NCI-H2029 treated with DMSO at 0.1 percent for 48 hours (cell line): ENCODE measurements at regions not wholly inside any gene's neighbourhood (a gene's known extent, or its start where the extent isn't known, plus 50 kb on each side); places are given as distances from the start of the nearest gene placed in this dataset.
"Not testable (repeated sequence)": the region's sequence is repeated elsewhere in the genome, so short reads cannot be mapped to it uniquely, and the experiment has no call there.

Experiments
- DNase-seq: peaks from one replicate; lab custom pipeline; 2025; lab: John Stamatoyannopoulos, UW

DNA sequence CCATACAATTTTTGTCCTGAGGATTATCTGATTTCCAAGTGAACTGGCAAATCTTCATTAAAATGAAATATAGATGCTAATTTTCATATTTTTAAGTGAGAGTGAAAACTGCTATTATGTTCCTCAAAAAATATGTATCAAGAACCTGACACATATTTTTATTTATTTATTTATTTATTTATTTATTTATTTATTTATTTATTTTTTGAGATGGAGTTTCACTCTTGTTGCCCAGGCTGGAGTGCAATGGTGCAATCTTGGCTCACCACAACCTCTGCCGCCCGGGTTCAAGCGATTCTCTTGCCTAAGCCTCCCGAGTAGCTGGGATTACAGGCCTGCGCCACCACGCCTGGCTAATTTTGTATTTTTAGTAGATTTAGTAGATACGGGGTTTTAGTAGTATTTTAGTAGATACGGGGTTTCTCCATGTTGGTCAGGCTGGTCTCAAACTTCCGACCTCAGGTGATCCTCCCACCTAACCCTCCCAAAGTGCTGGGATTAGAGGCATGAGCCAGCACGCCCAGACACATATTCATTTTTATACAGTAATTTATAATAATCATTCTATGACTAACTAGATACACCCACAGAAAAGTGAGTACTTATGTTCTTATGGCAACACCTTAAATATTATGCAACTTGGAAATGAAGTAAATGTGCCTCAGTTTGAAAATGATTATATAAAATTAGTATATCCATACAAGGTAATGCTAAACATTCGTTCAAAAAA lies 248.3 kb downstream of the CDH7 start:
- DNase-seq = not testable (repeated sequence)

GRCh38 chr18:65995206-65995605 lies 244.4 kb downstream of the CDH7 start:
- no peak for DNase-seq

- no peak for DNase-seq
These were observed 243.5 kb downstream of the CDH7 start for GRCh38 chr18:65994302-65994701.

GRCh38 chr18:65990944-65991708 lies 240.3 kb downstream of the CDH7 start:
- no peak for DNase-seq

DNA sequence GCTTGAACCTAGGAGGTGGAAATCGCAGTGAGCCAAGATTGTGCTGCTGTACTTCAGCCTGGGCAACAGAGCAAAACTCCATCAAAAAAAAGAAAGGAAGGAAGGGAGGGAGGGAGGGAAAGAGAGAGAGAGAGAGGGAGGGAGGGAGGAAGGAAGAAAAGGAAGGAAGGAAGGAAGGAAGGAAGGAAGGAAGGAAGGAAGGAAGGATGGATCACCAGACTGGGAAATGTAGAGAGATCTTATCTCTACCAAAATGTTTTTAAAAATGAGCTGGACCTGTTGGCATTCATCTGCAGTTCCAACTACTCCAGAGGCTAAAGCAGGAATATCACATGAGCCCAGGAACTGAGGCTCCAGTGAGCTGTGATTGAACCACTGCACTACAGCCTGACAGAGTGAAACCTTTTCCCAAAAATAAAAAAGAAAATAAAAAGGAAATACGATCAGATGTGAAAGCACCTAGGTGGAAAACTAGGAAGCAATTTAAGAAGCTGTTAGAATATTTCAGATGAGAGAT lies 239.4 kb downstream of the CDH7 start:
- DNase-seq = no peak

DNA sequence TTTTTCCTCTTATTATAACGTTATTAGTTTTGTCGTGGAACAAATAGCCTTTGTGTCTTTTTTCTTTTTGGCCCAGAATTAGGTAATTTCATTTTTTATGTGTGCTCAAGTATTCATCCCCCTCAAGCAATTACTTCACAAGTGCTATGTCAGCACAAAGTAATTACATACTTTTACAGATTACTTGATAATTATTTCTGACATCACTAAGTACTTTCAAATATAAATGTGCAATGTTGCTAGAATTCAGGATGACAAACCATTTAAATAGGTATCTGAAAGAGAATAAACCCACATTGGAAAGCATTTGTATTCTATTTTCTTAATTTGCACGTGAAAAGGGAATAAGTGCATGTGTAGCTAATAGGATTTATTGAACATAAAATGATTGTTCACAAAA lies 238.2 kb downstream of the CDH7 start:
- DNase-seq = no peak

- DNase-seq = no peak
These were observed 237.6 kb downstream of the CDH7 start for GRCh38 chr18:65988386-65988785.

GRCh38 chr18:65983750-65984149 lies 232.9 kb downstream of the CDH7 start:
- DNase-seq = no peak

DNA sequence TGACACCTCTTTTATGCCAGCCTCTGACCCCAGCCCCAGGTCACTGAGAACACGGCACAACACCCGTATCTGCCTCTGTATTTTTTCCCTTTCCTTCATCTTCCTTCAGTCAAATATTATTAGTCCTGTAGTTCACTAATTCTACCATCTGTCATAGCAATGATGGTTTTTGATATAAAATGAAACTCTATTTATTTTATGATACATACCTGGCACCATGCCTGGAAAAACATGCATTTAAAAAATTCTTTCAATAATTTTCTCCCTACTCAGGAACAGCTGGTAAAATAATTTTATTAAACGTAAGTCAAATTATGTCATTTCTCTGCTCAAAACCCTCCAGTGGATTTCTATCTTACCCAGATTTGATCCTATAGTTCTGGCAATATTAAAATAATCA lies 224.7 kb downstream of the CDH7 start:
- DNase-seq = no peak

GRCh38 chr18:65974758-65975157 lies 223.9 kb downstream of the CDH7 start:
- no peak for DNase-seq

DNA sequence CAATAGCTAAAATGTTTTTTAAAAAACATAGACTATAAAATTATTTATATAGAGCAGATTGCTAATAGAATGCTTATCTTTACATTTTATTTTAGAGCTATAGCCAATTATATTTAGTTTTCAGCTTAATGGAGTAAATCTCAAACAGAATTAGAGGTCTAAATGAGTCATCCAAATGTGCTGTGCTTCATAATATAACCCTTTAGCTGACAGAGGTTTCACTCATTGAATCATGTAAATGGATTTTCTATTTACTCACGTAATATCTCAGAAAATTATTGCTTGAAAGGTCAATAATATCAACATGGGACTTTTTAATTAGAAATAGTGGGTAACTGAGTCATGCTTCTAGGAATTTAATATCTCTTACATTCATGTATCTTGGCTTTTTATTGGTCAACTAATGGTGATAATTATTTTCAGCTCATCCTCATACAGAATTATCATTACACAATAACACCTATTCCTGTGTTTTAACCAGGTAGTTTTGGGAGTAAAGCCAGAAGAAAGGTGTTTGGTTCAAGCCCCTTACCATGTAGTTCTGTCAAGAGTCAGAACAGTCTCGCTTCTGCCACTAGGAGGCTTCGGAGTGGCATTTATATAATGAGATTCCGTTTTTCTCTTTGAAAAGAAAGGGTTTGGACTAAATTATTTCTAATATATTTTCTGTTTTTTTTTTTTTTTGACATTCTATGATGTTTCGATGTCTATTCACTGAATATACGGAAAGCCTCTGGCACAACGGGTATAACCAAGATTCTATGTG lies 217.6 kb downstream of the CDH7 start:
- DNase-seq = no peak

DNA sequence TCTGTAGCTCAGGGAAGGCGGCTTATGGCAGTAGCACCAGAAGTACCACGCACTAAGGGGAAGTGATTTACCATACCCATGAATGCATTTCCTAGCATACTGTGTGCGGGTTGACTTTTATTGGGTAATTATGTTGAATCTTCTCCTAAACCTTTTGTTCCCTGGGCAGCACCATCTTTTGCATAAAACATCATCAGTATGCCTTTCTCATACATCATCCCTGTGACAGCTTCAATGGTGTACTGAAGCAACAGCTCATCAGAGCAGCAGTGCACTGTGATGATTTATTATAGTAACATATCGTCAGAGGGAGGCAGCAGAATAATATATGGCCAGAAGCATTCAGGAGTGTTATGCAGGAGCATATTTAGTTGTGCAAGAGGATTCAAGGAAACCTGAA lies 204.9 kb downstream of the CDH7 start:
- DNase-seq = no peak

- DNase-seq = no peak
These were observed 203.6 kb downstream of the CDH7 start for GRCh38 chr18:65954372-65954771.

DNA sequence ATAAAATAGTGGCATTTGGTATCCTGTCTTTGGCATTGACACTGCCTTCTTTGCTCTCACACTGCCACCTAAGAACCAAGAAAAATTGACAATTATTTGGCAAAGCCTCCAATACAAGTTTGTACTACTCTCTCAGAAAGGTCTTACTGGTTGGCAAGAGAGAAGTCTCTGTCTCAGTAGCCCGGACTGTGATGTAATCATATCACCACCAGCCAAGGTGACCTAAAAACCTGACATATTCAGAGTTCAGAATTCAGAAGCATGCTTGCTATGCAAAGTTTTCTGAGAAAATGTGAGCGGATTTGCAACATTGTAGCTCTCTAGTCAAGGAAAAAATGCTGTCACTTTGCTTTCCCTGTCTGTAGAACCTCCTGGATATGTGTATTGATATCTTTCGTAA lies 196.0 kb downstream of the CDH7 start:
- DNase-seq = no peak

- DNase-seq = no peak
These were observed 192.5 kb downstream of the CDH7 start for GRCh38 chr18:65943268-65943667.

DNA sequence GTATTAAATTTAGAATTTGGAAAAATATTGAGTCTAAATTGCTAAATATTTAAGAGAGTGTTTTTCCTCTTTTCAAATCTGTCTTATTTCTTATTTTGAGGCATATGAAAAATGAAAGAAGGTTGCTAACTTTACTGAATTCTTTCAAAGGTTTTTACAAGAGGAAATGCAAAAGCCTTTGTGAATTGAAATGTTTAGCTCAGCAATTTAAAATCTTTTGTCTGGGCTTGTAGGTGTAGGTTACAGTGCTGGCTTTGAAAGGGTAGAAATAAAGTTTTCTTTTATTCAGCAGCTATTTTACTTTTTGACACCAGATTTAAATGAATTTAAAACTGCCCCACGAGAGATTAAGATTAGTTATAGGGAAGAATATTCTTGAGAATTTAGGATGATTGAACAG lies 192.0 kb downstream of the CDH7 start:
- DNase-seq = no peak

- no peak for DNase-seq
These were observed 191.3 kb downstream of the CDH7 start for GRCh38 chr18:65942104-65942503.

DNA sequence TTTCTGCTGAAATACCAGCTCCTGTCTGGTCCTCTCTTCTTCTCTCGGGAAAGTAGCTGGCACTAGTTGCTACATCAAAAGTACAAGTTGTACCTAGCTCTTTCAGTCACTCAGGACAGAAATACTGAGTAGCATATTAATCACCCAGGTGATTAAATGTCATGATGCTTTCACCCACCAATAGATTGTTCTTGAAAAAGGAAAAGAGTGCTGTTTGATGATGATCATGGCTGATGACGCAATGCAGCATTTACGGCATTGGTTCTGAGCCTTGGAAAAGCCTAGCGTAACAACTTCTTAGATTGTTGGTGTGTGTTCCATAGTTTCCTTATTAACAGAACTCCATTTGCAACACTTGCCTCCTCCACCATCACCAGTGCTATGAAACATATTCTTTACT lies 190.7 kb downstream of the CDH7 start:
- DNase-seq = no peak
